Caco-2 (cell line): ENCODE measurements at regions not wholly inside any gene's neighbourhood (a gene's known extent, or its start where the extent isn't known, plus 50 kb on each side); places are given as distances from the start of the nearest gene placed in this dataset.

Experiments used
- BruUV-seq: library from RNA; stranded (reverse); fragments of 400-500 nt; replicated peaks from 2 replicates; lab custom pipeline; 2021; lab: Mats Ljungman, UMichigan
- CTCF ChIA-PET: fragments of 300-600 bp; sonication (Branson Sonifier 250); formaldehyde crosslinking; loops from one replicate; lab custom pipeline; 2022; ENCODE audit warnings: antibody characterized with exemption; lab: Charles Lee
- POLR2A ChIA-PET: fragments of 300-600 bp; sonication (Branson Sonifier 250); formaldehyde crosslinking; loops from one replicate; lab custom pipeline; 2022; ENCODE audit warnings: antibody characterized with exemption; lab: Charles Lee
- DNase-seq, 2 experiments: peaks; one replicate each; pipeline versions ENCODE4 v3.0.0 to v3.0.0-alpha.2; 2020 to 2022
- H3K27me3 ChIP-seq: replicated peaks from 2 replicates; pipeline ENCODE4 v1.6.0; 2011; ENCODE audit warnings: low read length; ENCODE audit not compliant: control insufficient read depth, insufficient read depth
- H3K36me3 ChIP-seq: 2 replicates; pipeline ENCODE4 v1.5.1; 2011; ENCODE audit warnings: low read length; ENCODE audit not compliant: control insufficient read depth, insufficient read depth
- H3K4me1 ChIP-seq: fragments of 250-450 bp; sonication (Bioruptor Pico); 2 replicates; pipeline ENCODE4 v1.5.1; 2020; ENCODE audit warnings: mild to moderate bottlenecking
- H3K4me3 ChIP-seq: 2 replicates; pipeline ENCODE4 v1.5.1; 2011; ENCODE audit warnings: low read depth, mild to moderate bottlenecking, control low read depth, low read length
- H3K9me3 ChIP-seq: fragments of 250-450 bp; sonication (Bioruptor Pico); 2 replicates; pipeline ENCODE4 v1.5.1; 2020; ENCODE audit warnings: mild to moderate bottlenecking, moderate library complexity
- H3K27ac Mint-ChIP-seq: one replicate; pipeline ENCODE4 v1.8.0; 2022; ENCODE audit warnings: mixed read lengths; ENCODE audit not compliant: unreplicated experiment
- H3K27me3 Mint-ChIP-seq: one replicate; pipeline ENCODE4 v1.8.0; 2022; ENCODE audit warnings: mixed read lengths; ENCODE audit not compliant: insufficient read depth, unreplicated experiment
- H3K36me3 Mint-ChIP-seq: one replicate; pipeline ENCODE4 v1.8.0; 2022; ENCODE audit warnings: mild to moderate bottlenecking, mixed read lengths; ENCODE audit not compliant: insufficient read depth, unreplicated experiment
- H3K4me1 Mint-ChIP-seq: one replicate; pipeline ENCODE4 v1.8.0; 2022; ENCODE audit warnings: low read depth, mixed read lengths; ENCODE audit not compliant: unreplicated experiment
- H3K4me3 Mint-ChIP-seq: one replicate; pipeline ENCODE4 v1.8.0; 2022; ENCODE audit warnings: mild to moderate bottlenecking, moderate library complexity, mixed read lengths; ENCODE audit not compliant: unreplicated experiment
- H3K9me3 Mint-ChIP-seq: one replicate; pipeline ENCODE4 v1.8.0; 2022; ENCODE audit warnings: mixed read lengths; ENCODE audit not compliant: unreplicated experiment
- intact Hi-C: fragments of 100-400 bp; cut with micrococcal nuclease; formaldehyde crosslinking; loops from one replicate; pipeline ENCODE4 v1.10.0; 2022; ENCODE audit not compliant: unreplicated experiment
- TF ChIP-seq, protein P1 (sequence below), 2 experiments: fragments of 200-600 bp in 1 of 2; IDR thresholded peaks; 1 replicate in 1 of 2; 2 replicates in 1 of 2; pipeline versions ENCODE4 v1.5.1 to v1.8.0; 2011 to 2022; ENCODE audit warnings: antibody characterized with exemption in 1 of 2, control low read depth in 1 of 2, inconsistent platforms in 1 of 2, low read depth in 1 of 2, low read length in 1 of 2, mild to moderate bottlenecking in 1 of 2, moderate library complexity in 1 of 2; ENCODE audit not compliant: insufficient read depth in 1 of 2, severe bottlenecking in 1 of 2, unreplicated experiment in 1 of 2

DNA sequence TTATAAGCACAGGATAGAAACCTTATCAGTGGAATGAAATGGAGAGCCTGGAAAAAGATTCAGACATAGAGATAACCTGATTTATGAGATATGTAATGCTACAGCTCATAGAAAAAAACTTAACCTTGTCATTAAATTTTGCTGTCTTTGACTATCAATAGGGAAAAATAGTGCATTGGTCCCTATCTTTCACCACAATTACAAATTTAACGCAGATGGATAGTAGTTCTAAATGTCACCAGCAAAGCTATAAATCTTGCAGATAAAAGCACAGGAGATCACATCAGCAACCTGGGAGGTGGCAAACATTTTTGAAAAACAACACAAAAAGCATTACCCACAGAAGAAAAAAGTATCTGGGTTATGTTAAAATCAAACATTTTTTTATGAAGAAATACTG, 831.6 kb downstream of the BRINP3 start:
- Histone ChIP-seq H3K27me3 (no peaks in the 10 kb centered on the region), H3K36me3 (no peaks in the 10 kb centered on the region), H3K9me3 (peaks cover 9% of the 10 kb centered on the region; the same call in 1 of the 2 replicates), H3K4me3 (no peak overlapping the region), H3K4me1 (peaks cover 39% of the 10 kb centered on the region)
- Mint-ChIP-seq H3K27ac (no peak overlapping the region), H3K4me1 (peaks cover 11% of the 10 kb centered on the region), H3K9me3 (no peaks in the 10 kb centered on the region), H3K27me3 (no peaks in the 10 kb centered on the region), H3K36me3 (no peaks in the 10 kb centered on the region), H3K4me3 (no peak overlapping the region)
- intact Hi-C loops, result no loop called here
- CTCF ChIA-PET, result no interaction called here
- BruUV-seq, result no TSS peak
- no peak for DNase-seq
- TF ChIP-seq, protein P1, sequence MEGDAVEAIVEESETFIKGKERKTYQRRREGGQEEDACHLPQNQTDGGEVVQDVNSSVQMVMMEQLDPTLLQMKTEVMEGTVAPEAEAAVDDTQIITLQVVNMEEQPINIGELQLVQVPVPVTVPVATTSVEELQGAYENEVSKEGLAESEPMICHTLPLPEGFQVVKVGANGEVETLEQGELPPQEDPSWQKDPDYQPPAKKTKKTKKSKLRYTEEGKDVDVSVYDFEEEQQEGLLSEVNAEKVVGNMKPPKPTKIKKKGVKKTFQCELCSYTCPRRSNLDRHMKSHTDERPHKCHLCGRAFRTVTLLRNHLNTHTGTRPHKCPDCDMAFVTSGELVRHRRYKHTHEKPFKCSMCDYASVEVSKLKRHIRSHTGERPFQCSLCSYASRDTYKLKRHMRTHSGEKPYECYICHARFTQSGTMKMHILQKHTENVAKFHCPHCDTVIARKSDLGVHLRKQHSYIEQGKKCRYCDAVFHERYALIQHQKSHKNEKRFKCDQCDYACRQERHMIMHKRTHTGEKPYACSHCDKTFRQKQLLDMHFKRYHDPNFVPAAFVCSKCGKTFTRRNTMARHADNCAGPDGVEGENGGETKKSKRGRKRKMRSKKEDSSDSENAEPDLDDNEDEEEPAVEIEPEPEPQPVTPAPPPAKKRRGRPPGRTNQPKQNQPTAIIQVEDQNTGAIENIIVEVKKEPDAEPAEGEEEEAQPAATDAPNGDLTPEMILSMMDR (IDR thresholded peaks at IDR 0.05; ENCODE audit: insufficient read depth in 1 of 2, low read depth in 1 of 2, low read length in 1 of 2, severe bottlenecking in 1 of 2, unreplicated experiment in 1 of 2), result no peak
- POLR2A ChIA-PET, result no interaction called here

DNA sequence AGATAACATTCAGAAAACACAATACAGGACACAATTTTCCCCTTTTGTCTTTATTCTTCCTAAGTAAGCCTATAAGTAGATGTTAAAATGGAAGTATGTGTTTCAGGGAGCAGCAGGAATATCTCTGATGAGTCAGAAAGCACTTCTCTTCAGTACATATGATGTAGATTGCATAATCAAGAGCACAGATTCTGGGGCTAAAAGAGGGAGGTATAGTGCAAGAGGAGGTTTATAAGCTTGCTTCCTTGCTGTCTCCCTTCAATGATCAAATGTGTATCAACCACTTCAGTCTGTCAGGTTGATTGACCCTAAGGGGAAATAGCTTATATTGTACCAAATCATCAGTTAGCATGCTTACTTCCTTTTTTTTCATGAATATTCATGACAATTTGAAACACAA, 822.8 kb downstream of the BRINP3 start:
- no peak for DNase-seq
- Mint-ChIP-seq H3K4me1 (peaks cover 6% of the 10 kb centered on the region), H3K36me3 (no peaks in the 10 kb centered on the region), H3K4me3 (no peak overlapping the region), H3K27ac (no peak overlapping the region), H3K9me3 (no peaks in the 10 kb centered on the region), H3K27me3 (no peaks in the 10 kb centered on the region)
- H3K9me3 ChIP-seq, result no peaks in the 10 kb centered on the region
- BruUV-seq, result no TSS peak
- no peak overlapping the region for H3K4me3 ChIP-seq
- H3K36me3 ChIP-seq, result no peaks in the 10 kb centered on the region
- no peaks in the 10 kb centered on the region for H3K4me1 ChIP-seq
- intact Hi-C loops, result no loop called here
- CTCF ChIA-PET, result no interaction called here
- H3K27me3 ChIP-seq, result no peaks in the 10 kb centered on the region
- POLR2A ChIA-PET, result interaction anchor here (0.7 kb wide), 1 partner anchor 217 kb away, joined by 3 read pairs; no protein-coding TSS in a partner anchor
- TF ChIP-seq, protein P1 (IDR thresholded peaks at IDR 0.05; ENCODE audit: insufficient read depth in 1 of 2, low read depth in 1 of 2, low read length in 1 of 2, severe bottlenecking in 1 of 2, unreplicated experiment in 1 of 2), result no peak

DNA sequence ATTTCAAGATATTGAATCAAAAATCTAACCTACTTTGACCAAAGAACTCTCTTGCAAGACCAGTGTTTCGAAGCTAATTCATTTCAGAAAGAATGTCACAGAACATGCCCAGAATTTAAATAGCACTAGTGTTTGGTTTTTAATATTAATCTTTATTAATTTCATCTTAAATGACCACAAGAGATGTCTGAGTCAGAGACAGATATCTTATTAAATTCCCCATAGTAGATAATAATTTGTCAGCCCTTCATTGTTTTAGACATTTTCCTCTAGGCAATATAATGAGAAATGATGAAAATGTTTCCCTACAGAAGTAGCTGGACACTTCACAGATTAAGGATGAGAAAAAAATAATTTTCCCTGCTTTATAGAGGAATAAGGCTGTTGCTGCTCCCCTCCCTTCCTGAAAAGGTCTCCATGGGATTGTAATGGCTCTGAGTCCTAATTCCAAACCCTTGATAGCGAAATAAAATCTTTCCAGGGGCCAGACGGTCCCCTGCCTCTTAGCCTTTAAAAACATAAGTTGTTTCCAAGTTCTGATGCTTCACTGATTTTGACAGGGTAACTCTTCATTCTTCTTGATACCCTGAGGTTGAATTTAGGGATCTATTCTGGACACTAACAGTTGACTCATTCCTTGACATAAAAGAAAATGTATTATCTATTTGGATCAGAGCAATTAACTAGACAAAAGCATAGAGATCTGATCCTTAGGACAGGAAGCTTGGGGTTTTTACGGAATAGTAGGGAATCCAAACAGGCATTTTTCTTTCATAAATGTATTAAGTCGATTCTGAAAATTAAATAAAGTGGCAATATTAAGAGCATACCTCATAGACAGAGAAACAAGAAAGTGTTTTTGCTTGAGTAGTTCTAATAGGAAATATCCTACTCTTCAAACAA, 820.8 kb downstream of the BRINP3 start:
- no peak for DNase-seq
- H3K9me3 ChIP-seq, result no peaks in the 10 kb centered on the region
- no peaks in the 10 kb centered on the region for H3K36me3 ChIP-seq
- BruUV-seq, result no TSS peak
- H3K4me1 ChIP-seq, result no peaks in the 10 kb centered on the region
- ChIA-PET POLR2A (no interaction called here), CTCF (no interaction called here)
- no peak overlapping the region for H3K4me3 Mint-ChIP-seq
- intact Hi-C loops, result no loop called here
- no peaks in the 10 kb centered on the region for H3K27me3 Mint-ChIP-seq
- H3K4me3 ChIP-seq, result no peak overlapping the region
- H3K27me3 ChIP-seq, result no peaks in the 10 kb centered on the region
- TF ChIP-seq, protein P1 (IDR thresholded peaks at IDR 0.05; ENCODE audit: insufficient read depth in 1 of 2, low read depth in 1 of 2, low read length in 1 of 2, severe bottlenecking in 1 of 2, unreplicated experiment in 1 of 2), result no peak
- H3K36me3 Mint-ChIP-seq, result no peaks in the 10 kb centered on the region
- no peak overlapping the region for H3K27ac Mint-ChIP-seq
- peaks cover 6% of the 10 kb centered on the region for H3K4me1 Mint-ChIP-seq
- no peaks in the 10 kb centered on the region for H3K9me3 Mint-ChIP-seq
